Osteoblast (primary cell): ENCODE measurements at regions not wholly inside any gene's neighbourhood (a gene's known extent, or its start where the extent isn't known, plus 50 kb on each side); places are given as distances from the start of the nearest gene placed in this dataset.
A peak's percentile ranks its signal among the peaks of the same experiment; 100 is the strongest.

ENCODE experiments used
- DNase-seq: peaks from one replicate; pipeline ENCODE4 v3.0.0; 2011; ENCODE audit warnings: low spot score, mixed read lengths; ENCODE audit not compliant: insufficient read length; ENCODE audit errors: missing footprints
- H2AFZ ChIP-seq: 2 replicates; pipeline ENCODE4 v1.6.0; 2011; ENCODE audit warnings: mild to moderate bottlenecking, low read length
- H3K27ac ChIP-seq: 2 replicates; pipeline ENCODE4 v1.5.1; 2011; ENCODE audit warnings: mild to moderate bottlenecking, low read depth, low read length, moderate library complexity
- H3K27me3 ChIP-seq: 2 replicates; pipeline ENCODE4 v1.6.0; 2012; ENCODE audit warnings: mild to moderate bottlenecking, control low read depth, inconsistent platforms, low read length, moderate library complexity; ENCODE audit not compliant: insufficient read depth
- H3K36me3 ChIP-seq: 2 replicates; pipeline ENCODE4 v1.5.1; 2011; ENCODE audit warnings: mild to moderate bottlenecking, low read length, control low read depth, moderate library complexity; ENCODE audit not compliant: insufficient read depth
- H3K4me1 ChIP-seq: 2 replicates; pipeline ENCODE4 v1.5.1; 2011; ENCODE audit warnings: mild to moderate bottlenecking, low read length, control low read depth, moderate library complexity; ENCODE audit not compliant: insufficient read depth
- H3K4me2 ChIP-seq: 2 replicates; pipeline ENCODE4 v1.6.0; 2011; ENCODE audit warnings: mild to moderate bottlenecking, low read length; ENCODE audit not compliant: insufficient read depth
- H3K4me3 ChIP-seq: fragments of 200-600 bp; sonication (generic); 3 replicates; pipeline ENCODE4 v1.5.1; 2012; ENCODE audit warnings: mild to moderate bottlenecking, low read length, inconsistent platforms; ENCODE audit not compliant: insufficient read depth
- H3K79me2 ChIP-seq: 2 replicates; pipeline ENCODE4 v1.6.0; 2012; ENCODE audit warnings: mild to moderate bottlenecking, low read length, control low read depth, inconsistent platforms; ENCODE audit not compliant: insufficient read depth
- H3K9me3 ChIP-seq: 2 replicates; pipeline ENCODE4 v1.5.1; 2011; ENCODE audit warnings: low read depth, low read length, control low read depth
- H4K20me1 ChIP-seq: 2 replicates; pipeline ENCODE4 v1.6.0; 2012; ENCODE audit warnings: mild to moderate bottlenecking, low read length, control low read depth; ENCODE audit not compliant: insufficient read depth
- TF ChIP-seq, protein P1 (sequence below): IDR thresholded peaks from 2 replicates; pipeline ENCODE4 v1.5.1; 2011; ENCODE audit warnings: mild to moderate bottlenecking, low read depth, low read length, moderate library complexity; ENCODE audit errors: extremely low read depth

DNA sequence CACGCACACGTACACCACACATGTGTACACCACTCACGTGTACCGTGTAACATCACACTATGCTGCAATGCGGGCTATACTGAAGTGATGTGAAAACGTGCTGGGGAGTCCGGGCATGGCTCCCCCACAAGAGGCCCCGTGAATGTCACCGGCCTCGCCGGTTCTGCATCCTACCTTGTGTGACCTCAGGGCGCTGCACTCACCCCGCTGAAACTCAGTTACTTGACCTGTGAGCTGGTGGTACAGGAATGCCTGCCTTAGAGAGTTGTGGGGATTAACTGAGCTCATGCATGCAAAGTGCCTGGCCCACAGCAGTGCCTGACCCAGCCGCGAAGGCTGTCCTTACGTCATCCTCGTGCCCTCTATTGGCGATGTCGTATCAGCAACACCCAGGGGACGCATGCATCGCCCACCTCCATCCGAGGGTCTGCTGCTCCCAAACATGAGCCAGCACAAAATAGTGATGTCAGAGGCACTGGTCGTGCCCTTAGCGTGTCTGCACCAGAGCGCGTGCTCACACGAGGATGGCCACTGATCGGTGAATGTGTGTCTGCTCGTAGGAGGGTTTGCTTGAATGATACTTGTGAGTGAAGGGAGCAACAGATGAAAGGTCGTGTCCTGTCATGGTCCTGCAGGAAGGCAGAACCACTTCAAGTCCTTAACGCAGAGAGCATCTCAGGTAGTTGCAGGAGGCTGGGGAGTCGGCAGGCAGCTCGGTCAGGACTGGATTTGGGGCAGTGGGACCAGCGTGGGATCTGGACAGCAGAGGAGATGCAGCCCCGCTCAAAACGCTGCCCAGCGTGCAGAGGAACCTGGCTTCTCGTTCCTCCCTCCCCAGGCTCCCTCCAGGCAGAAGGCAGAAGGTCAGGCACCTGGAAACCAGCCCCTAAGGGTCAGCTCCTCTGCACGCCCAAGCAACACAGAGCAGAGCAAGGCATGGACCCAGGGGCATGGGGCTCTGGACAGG lies 126.2 kb upstream of the SPACA7 start:
- Histone ChIP-seq H3K36me3 (no peaks in the 10 kb centered on the region), H3K79me2 (no peaks in the 10 kb centered on the region), H2AFZ (no peak overlapping the region), H3K4me3 (no peak overlapping the region), H3K4me1 (no peaks in the 10 kb centered on the region), H4K20me1 (no peaks in the 10 kb centered on the region), H3K27me3 (no peaks in the 10 kb centered on the region), H3K27ac (no peak overlapping the region), H3K4me2 (no peak overlapping the region), H3K9me3 (no peaks in the 10 kb centered on the region)
- TF ChIP-seq, protein P1, sequence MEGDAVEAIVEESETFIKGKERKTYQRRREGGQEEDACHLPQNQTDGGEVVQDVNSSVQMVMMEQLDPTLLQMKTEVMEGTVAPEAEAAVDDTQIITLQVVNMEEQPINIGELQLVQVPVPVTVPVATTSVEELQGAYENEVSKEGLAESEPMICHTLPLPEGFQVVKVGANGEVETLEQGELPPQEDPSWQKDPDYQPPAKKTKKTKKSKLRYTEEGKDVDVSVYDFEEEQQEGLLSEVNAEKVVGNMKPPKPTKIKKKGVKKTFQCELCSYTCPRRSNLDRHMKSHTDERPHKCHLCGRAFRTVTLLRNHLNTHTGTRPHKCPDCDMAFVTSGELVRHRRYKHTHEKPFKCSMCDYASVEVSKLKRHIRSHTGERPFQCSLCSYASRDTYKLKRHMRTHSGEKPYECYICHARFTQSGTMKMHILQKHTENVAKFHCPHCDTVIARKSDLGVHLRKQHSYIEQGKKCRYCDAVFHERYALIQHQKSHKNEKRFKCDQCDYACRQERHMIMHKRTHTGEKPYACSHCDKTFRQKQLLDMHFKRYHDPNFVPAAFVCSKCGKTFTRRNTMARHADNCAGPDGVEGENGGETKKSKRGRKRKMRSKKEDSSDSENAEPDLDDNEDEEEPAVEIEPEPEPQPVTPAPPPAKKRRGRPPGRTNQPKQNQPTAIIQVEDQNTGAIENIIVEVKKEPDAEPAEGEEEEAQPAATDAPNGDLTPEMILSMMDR: no peak
- DNase-seq: peak; percentile 60

DNA sequence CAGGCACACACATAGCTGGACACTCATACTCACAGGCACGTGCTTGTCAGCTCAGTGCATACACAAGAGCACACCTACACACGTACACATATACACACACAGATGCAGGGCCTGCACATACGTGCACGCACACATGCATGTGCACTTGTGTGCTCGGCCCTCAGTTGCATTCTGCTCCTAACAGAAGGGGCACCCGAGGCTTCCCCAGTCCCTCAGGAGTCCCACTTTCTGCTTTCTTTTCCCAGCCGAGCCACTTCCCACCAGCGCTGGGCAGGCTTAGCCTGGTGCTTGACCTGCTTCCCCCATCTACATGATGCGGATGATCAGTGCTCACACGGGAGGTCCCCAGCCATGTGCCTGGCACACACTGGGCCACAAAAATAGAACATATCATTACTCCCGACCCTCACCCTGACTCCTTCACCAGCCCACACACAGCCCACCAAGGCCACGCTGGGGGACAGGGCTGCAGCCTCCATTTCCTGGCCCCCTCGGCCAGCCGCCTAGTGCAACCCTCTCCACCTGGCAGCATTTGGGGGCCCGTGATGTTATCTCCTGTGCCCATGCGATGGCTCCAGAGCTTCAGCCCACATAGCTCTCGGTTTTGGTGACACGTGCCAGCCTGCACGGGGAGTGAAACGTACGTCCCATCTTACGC lies 125.2 kb upstream of the SPACA7 start:
- no peaks in the 10 kb centered on the region for H3K4me1 ChIP-seq
- H2AFZ ChIP-seq: no peak overlapping the region
- no peaks in the 10 kb centered on the region for H3K36me3 ChIP-seq
- H3K9me3 ChIP-seq: no peaks in the 10 kb centered on the region
- no peak for DNase-seq
- no peaks in the 10 kb centered on the region for H3K79me2 ChIP-seq
- H3K27me3 ChIP-seq: no peaks in the 10 kb centered on the region
- H4K20me1 ChIP-seq: no peaks in the 10 kb centered on the region
- no peak overlapping the region for H3K4me2 ChIP-seq
- H3K27ac ChIP-seq: no peak overlapping the region
- TF ChIP-seq, protein P1: no peak
- no peak overlapping the region for H3K4me3 ChIP-seq

DNA sequence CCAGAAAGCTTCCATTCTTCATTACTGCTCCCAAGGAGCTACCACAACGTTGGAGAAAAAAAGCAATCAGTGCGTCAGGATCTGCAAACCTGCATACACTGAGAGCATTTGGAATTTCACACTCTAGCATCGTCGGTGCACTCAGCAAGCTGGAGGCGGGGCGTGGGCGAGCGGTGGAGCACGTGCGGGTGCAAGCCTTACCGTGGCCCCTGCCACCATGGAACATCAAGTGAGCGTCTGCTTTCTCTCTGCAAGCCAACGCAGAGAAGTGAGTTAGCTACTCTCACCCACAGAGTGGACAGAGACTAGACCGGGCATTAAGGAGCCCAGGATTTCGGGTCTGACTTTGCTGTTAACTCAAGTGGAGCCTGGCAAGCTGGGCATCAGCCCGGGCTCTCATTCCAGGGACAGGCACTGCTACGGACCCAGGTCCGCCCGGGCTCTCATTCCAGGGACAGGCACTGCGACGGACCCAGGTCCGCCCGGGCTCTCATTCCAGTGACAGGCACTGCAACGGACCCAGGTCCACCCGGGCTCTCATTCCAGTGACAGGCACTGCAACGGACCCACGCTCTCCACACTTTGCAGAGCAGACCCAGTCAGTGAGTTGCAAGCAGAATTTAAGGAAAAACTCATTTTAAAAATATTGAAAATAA lies 124.1 kb upstream of the SPACA7 start:
- DNase-seq: no peak
- Histone ChIP-seq H3K4me2 (no peak overlapping the region), H2AFZ (no peak overlapping the region), H4K20me1 (no peaks in the 10 kb centered on the region), H3K27ac (no peak overlapping the region), H3K36me3 (no peaks in the 10 kb centered on the region), H3K9me3 (no peaks in the 10 kb centered on the region), H3K79me2 (no peaks in the 10 kb centered on the region), H3K4me3 (no peak overlapping the region), H3K4me1 (no peaks in the 10 kb centered on the region), H3K27me3 (no peaks in the 10 kb centered on the region)
- TF ChIP-seq, protein P1: no peak
